SHP77 (cell line): ENCODE measurements at regions not wholly inside any gene's neighbourhood (a gene's known extent, or its start where the extent isn't known, plus 50 kb on each side); places are given as distances from the start of the nearest gene placed in this dataset.

ENCODE experiments used
- DNase-seq, 2 experiments: peaks; one replicate each; lab custom pipeline; 2025; lab: John Stamatoyannopoulos, UW

- no peak for DNase-seq
Observed at GRCh38 chr4:135316266-135316779, 1114.7 kb upstream of the PABPC4L start.

DNA sequence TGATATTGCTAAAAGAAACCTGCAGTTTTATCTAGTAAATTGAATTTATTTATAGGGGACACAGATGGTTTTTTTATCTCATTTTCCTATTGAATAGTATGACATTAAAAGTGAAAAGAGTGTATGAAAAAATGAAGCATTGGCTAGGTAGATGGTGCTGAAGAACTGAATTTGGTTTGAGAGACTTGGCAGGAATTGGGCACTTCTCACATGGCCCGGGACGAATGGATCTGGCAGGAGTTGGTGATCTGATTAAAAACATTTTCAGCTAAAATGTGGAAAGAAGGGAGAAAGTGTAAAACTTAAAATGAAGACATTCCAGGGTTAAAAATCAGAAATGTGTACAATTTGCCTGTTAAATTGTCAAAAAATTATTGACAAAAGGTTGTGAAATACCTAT, 1088.5 kb upstream of the PABPC4L start:
- DNase-seq = no peak

DNA sequence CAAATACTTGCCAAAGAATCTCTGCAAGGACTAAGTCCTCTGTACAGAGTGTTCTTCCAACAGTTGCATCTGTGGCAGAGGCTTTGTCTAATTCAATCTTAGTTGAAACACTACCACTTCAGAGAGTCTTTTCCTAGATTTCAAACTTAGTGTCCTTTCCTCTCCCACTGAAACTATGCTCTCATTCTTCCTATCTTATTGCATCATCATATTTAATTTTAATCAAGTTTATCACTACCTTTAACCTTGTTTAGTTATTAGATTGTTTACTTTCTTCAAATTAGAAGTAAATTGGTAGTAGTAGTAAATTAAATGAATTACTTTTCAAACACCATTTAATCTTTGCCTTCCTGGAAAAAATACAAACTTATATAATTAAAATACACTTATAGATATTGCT, 1082.3 kb upstream of the PABPC4L start:
- no peak for DNase-seq

- no peak for DNase-seq
Observed at GRCh38 chr4:135282676-135283075, 1081.1 kb upstream of the PABPC4L start.

GRCh38 chr4:135281230-135281629, 1079.6 kb upstream of the PABPC4L start:
- DNase-seq = no peak

- DNase-seq = no peak
Observed at GRCh38 chr4:135277980-135278315, 1076.4 kb upstream of the PABPC4L start.

GRCh38 chr4:135277068-135277979, 1075.7 kb upstream of the PABPC4L start:
- DNase-seq = no peak

GRCh38 chr4:135274416-135274815, 1072.8 kb upstream of the PABPC4L start:
- no peak for DNase-seq

DNA sequence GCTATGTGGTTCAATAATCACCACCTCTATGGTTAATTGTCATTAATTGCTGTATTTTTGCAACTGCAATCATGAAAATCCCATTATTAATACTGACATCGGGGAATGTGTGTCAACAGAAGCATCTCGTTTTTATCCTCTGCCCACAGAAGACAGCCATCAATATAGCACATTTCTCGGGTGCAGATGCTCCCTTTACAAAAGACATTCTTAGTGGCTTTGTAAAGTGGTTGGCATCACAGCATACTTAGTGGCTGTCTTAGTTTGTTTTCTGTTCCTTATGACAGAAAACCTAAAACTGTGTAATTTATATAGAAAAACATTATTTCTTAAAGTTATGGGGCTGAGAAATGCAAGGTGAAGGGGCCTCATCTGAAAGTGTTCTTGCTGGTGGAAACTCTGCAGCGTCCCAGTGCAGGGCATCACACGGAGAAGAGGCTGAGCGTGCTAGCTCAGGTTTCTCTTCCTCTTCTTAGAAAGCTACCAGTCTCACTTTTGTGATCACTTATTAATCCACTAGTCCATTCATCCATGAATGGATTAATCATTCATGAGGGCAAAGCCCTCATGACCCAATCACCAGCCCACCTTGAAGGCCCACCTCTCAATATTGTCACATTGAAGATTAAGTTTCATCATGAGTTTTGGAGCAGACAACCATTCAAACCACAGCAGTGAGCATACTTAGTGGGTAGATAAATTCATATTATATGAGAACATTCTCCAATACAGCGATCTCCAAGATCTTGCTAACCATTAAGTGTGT, 1067.7 kb upstream of the PABPC4L start:
- no peak for DNase-seq

DNA sequence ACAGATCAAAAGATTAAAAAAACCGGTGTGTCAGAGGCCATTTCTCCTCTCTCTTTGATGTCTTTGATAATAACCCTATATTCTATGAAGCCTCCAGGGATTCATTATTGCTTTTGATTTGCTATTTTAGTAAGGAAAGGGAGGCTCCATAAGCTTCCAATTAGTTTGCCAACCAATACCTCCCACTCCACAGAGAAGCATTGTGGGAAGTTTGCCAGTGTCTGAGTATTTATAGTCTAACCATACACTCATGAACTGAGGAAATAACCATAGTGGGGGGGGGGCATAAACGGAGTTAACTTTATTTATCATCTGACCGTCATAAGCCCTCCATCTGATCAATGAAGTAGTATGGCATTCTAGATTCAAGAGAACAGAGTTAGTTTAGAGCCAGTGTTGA, 1066.8 kb upstream of the PABPC4L start:
- DNase-seq = no peak

DNA sequence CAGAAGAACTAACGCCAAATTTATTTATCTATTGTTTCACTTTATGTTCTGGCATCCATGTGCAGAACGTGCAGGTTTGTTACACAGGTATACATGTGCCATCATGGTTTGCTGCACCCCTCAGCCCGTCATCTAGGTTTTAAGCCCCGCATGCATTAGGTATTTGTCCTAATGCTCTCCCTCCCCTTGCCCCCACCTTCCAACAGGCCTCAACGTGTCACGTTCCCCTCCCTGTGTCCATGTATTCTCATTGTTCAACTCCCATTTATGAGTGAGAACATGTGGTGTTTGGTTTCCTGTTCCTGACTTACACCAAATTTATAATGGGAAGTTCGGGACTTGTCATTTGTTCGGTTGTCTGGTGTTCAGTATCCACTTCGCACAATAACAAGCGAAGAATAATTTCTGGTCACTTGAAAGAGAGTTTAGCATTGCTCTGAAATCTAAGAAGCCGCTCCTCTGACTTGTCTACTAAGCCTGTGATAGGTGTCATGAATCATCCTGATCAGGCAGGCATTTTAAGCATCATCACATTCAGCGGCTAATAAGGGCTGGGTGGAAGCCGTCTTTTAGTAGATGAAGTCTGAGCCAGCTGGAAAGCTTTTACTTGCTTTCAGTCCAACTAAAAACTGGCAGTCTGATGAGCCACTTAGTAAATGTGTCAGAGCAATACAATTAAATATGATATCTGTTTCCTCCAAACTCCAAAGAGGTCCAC, 1065.7 kb upstream of the PABPC4L start:
- DNase-seq = no peak

DNA sequence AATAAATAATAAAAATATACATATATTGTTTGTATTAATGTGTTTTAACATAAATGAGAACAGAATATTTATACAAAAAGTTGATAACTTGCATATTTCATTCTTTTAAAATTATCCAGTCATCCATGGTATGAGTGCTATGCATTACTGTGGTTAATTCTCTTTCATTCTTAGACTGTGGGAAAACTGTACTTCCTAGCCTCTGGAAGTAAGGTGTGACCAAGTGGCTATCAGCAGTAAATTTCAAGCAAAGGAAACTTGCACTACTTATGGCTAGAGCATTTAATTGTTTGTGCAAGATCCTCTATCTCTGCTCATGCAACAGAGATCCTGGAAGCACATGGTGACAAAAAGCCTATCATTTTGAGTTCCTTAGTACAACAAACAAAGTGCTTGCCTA, 1054.5 kb upstream of the PABPC4L start:
- DNase-seq = no peak

DNA sequence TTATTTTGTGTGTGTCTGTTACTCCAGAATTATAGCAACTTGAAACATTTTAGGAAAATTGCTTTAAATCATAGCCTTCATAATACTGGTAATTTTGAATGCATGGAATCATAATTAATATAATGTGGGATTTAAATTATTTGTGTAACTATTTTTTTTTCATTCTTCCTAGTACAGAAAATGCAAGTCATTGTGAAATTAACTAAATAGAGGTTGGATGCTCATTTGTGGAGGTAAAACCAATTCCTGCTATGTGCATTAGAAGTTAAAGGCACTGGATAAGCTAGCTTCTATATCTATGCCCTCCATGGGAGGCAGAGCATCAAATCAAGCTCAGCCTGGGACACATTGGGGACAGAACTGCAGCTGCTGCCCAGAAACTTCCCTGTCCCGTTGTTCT, 1048.5 kb upstream of the PABPC4L start:
- no peak for DNase-seq

DNA sequence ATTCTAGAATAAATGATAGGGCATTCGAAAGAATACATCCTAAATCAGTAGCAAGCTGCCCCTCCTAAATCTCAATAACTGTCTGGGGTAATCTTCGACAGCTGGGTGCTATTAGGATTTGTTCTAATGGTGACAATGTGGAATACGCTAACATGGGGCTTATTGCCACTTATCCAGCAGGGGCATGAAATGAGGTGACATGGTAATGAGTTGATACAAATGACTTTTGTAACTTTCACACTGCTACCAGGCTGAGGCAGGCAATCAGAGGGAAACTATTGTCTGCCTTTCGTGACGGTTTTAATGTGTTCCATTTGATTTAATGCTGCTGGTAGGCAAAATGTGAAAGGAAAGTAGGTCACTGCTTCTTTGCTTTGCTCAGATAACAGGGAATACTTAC, 1047.4 kb upstream of the PABPC4L start:
- DNase-seq = no peak

GRCh38 chr4:135244696-135245095, 1043.1 kb upstream of the PABPC4L start:
- no peak for DNase-seq

GRCh38 chr4:135244056-135244455, 1042.5 kb upstream of the PABPC4L start:
- no peak for DNase-seq

GRCh38 chr4:135240796-135241195, 1039.2 kb upstream of the PABPC4L start:
- no peak for DNase-seq

GRCh38 chr4:135239964-135240363, 1038.4 kb upstream of the PABPC4L start:
- no peak for DNase-seq

DNA sequence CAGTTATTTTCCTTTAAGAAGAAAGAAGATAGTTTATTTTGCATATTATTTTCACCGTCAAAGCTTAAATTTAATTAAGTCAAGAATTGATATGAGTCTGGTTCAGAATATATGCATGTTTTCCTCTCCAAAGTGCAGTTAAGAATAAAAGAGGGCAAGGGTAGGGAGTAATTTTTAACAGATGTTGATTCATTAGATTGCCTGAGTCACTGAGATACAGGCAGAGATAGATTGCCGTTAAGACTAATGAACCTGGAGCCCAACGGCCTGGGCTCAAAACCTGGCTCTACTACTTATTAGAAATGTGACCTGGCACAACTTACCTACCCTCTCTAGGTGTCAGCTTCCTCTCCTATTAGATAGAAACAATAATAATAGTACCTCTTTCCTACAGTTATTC, 1037.4 kb upstream of the PABPC4L start:
- DNase-seq = no peak

GRCh38 chr4:135236048-135236447, 1034.5 kb upstream of the PABPC4L start:
- no peak for DNase-seq

DNA sequence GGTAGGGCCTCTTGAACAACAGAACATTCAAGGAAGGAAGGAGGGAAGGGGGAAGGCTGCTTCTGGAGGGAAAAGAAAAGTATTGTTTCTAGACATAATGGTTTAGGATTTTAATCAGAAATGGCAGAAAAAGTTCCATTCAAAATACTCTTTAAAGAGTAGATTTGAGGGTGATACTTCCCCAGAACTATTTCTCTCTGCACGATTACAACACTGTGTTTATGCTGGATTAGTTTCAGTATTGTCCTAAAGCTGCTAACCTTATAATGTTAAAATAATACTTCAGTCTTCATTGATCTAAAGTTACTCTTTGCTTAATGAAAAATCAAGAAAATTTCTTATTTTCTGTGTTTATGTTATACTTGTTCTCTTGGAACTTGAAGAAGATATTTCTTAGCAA, 1026.3 kb upstream of the PABPC4L start:
- no peak for DNase-seq

GRCh38 chr4:135225551-135225950, 1024.0 kb upstream of the PABPC4L start:
- no peak for DNase-seq

DNA sequence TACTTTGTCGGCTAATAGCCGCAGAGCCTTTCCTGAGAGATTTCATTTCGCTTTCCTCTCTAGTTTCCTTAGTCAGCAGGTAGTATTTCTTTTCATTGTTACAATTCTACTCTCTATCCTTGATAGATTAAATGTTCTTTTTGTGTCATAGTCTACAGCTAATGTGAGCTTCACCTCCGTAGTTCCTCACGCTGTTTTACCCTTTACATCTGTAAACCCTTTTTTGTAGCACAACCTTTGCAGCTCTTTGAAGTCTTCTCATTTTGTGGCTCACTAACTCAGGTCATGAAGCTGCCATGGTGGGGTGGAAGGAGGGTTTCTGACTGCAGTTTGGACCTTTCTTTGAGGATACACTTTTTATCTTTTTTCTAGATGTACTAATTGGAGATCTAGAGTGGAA, 1008.8 kb upstream of the PABPC4L start:
- no peak for DNase-seq
